GM23338 (cell line): ENCODE measurements at regions not wholly inside any gene's neighbourhood (a gene's known extent, or its start where the extent isn't known, plus 50 kb on each side); places are given as distances from the start of the nearest gene placed in this dataset.

Experiments
- ATAC-seq: fragments of 200-7000 bp; cut with Tn5 transposase; 3 replicates; pipeline ENCODE4 v1.9.1; 2020
- DNase-seq: peaks from one replicate; pipeline ENCODE4 v3.0.0-alpha.2; 2015; ENCODE audit warnings: low spot score
- H2AFZ ChIP-seq: fragments of 200-600 bp; sonication (generic); 2 replicates; pipeline ENCODE4 v1.8.0; 2016; ENCODE audit warnings: antibody characterized with exemption, mild to moderate bottlenecking, moderate library complexity
- H3F3A ChIP-seq: fragments of 200-600 bp; sonication (generic); replicated peaks from 2 replicates; pipeline ENCODE4 v1.8.0; 2017; ENCODE audit warnings: antibody characterized with exemption, mixed run types, low read depth
- H3K27ac ChIP-seq: fragments of 200-600 bp; sonication (generic); 2 replicates; pipeline ENCODE4 v1.6.1; 2016; ENCODE audit warnings: low read depth
- H3K27me3 ChIP-seq: fragments of 200-600 bp; sonication (generic); 2 replicates; pipeline ENCODE4 v1.8.0; 2016; ENCODE audit warnings: mild to moderate bottlenecking, mixed run types, moderate library complexity; ENCODE audit not compliant: insufficient read depth
- H3K36me3 ChIP-seq: fragments of 200-600 bp; sonication (generic); 2 replicates; pipeline ENCODE4 v1.8.0; 2016; ENCODE audit warnings: mild to moderate bottlenecking; ENCODE audit not compliant: insufficient read depth
- H3K4me1 ChIP-seq: fragments of 200-600 bp; sonication (generic); 2 replicates; pipeline ENCODE4 v1.8.0; 2016; ENCODE audit warnings: mild to moderate bottlenecking, moderate library complexity; ENCODE audit not compliant: insufficient read depth
- H3K4me2 ChIP-seq: fragments of 200-600 bp; sonication (generic); 2 replicates; pipeline ENCODE4 v1.7.1; 2017; ENCODE audit warnings: mixed run types
- H3K4me3 ChIP-seq: fragments of 200-600 bp; sonication (generic); 2 replicates; pipeline ENCODE4 v1.6.1; 2016; ENCODE audit warnings: mixed run types
- H3K79me2 ChIP-seq: fragments of 200-600 bp; sonication (generic); replicated peaks from 2 replicates; pipeline ENCODE4 v1.8.0; 2017; ENCODE audit warnings: mild to moderate bottlenecking; ENCODE audit not compliant: insufficient read depth
- H3K9me2 ChIP-seq: fragments of 200-600 bp; sonication (generic); 2 replicates; pipeline ENCODE4 v1.8.0; 2017; ENCODE audit not compliant: insufficient read depth
- H4K20me1 ChIP-seq: fragments of 200-600 bp; sonication (generic); replicated peaks from 2 replicates; pipeline ENCODE4 v1.8.0; 2017; ENCODE audit warnings: mild to moderate bottlenecking; ENCODE audit not compliant: insufficient read depth
- H3K27ac Mint-ChIP-seq: 2 replicates; pipeline ENCODE4 v1.8.0; 2020; ENCODE audit warnings: inconsistent platforms, mild to moderate bottlenecking, moderate library complexity, mixed read lengths
- H3K27me3 Mint-ChIP-seq: 3 replicates; pipeline ENCODE4 v1.8.0; 2022; ENCODE audit warnings: low read depth, mild to moderate bottlenecking, moderate library complexity, mixed read lengths, inconsistent platforms; ENCODE audit not compliant: insufficient read depth, poor library complexity
- H3K36me3 Mint-ChIP-seq: 3 replicates; pipeline ENCODE4 v1.8.0; 2021; ENCODE audit warnings: low read depth, mild to moderate bottlenecking, inconsistent platforms, moderate library complexity, mixed read lengths
- H3K4me1 Mint-ChIP-seq: 3 replicates; pipeline ENCODE4 v1.8.0; 2020; ENCODE audit warnings: mild to moderate bottlenecking, inconsistent platforms, mixed read lengths
- H3K4me3 Mint-ChIP-seq: 3 replicates; pipeline ENCODE4 v1.8.0; 2021; ENCODE audit warnings: moderate library complexity, mild to moderate bottlenecking, inconsistent platforms, mixed read lengths
- H3K9me3 Mint-ChIP-seq: 3 replicates; pipeline ENCODE4 v1.8.0; 2020; ENCODE audit warnings: moderate library complexity, mild to moderate bottlenecking, inconsistent platforms, mixed read lengths
- CREB1 ChIP-seq: fragments of 250-450 bp; sonication (Bioruptor Pico); IDR thresholded peaks from 2 replicates; pipeline ENCODE4 v1.5.0; 2020; ENCODE audit warnings: low read depth, mild to moderate bottlenecking, moderate library complexity
- CTCF ChIP-seq, 2 experiments: fragments of 200-600 bp in 1 of 2; sonication (generic) in 1 of 2; conservative IDR thresholded peaks; 2 replicates each; pipeline versions ENCODE4 v1.5.1 to v1.6.1; 2016 to 2017; ENCODE audit warnings: antibody characterized with exemption in 2 of 2, low read depth in 2 of 2, mild to moderate bottlenecking in 2 of 2, moderate library complexity in 1 of 2
- EZH2phosphoT487 ChIP-seq: fragments of 200-600 bp; sonication (generic); IDR thresholded peaks from one replicate; pipeline ENCODE4 v1.8.1; 2018; ENCODE audit warnings: antibody characterized with exemption; ENCODE audit not compliant: unreplicated experiment
- JUNB ChIP-seq: IDR thresholded peaks from one replicate; pipeline ENCODE4 v1.6.1; 2016; ENCODE audit warnings: antibody characterized with exemption; ENCODE audit not compliant: unreplicated experiment
- NANOG ChIP-seq: IDR thresholded peaks from 2 replicates; pipeline ENCODE4 v1.6.1; 2016; ENCODE audit warnings: antibody characterized with exemption, borderline replicate concordance
- POLR2AphosphoS5 ChIP-seq: IDR thresholded peaks from 2 replicates; pipeline ENCODE4 v1.6.1; 2016; ENCODE audit warnings: antibody characterized with exemption, low read depth
- STAT1 ChIP-seq: IDR thresholded peaks from one replicate; pipeline ENCODE4 v1.6.1; 2016; ENCODE audit warnings: antibody characterized with exemption; ENCODE audit not compliant: unreplicated experiment
- ZNF114 ChIP-seq: fragments of 250-450 bp; sonication (Bioruptor Pico); IDR thresholded peaks from 2 replicates; pipeline ENCODE4 v1.5.0; 2020; ENCODE audit warnings: mild to moderate bottlenecking, moderate library complexity
- ZNF331 ChIP-seq: fragments of 250-450 bp; sonication (Bioruptor Pico); IDR thresholded peaks from 2 replicates; pipeline ENCODE4 v1.5.0; 2020; ENCODE audit warnings: low read depth, mild to moderate bottlenecking, moderate library complexity
- TF ChIP-seq, protein P1 (sequence below): IDR thresholded peaks from 2 replicates; pipeline ENCODE4 v1.6.1; 2016; ENCODE audit warnings: antibody characterized with exemption

DNA sequence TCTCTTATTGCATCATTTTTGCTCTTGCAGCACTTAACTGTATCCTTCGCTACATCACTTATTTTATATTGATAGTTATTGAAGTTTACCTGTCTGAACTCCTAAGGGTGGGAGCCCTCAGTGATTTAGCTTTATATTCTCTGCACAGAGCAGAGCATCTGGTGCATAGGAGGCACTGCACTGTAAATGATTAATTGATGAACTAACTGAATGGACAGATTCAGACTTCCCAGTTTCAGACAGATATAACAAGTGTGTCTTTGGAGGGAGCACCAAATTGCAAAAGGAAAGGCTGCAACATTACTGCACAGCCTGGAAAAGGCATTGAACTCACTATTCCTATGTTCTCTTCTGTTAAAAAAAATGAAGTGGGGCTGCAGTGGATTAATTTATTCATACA is 160.3 kb downstream of the EDN1 start (continued):
- TF ChIP-seq, protein P1, sequence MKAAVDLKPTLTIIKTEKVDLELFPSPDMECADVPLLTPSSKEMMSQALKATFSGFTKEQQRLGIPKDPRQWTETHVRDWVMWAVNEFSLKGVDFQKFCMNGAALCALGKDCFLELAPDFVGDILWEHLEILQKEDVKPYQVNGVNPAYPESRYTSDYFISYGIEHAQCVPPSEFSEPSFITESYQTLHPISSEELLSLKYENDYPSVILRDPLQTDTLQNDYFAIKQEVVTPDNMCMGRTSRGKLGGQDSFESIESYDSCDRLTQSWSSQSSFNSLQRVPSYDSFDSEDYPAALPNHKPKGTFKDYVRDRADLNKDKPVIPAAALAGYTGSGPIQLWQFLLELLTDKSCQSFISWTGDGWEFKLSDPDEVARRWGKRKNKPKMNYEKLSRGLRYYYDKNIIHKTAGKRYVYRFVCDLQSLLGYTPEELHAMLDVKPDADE: no peak
- no peak for TF ChIP-seq NANOG

DNA sequence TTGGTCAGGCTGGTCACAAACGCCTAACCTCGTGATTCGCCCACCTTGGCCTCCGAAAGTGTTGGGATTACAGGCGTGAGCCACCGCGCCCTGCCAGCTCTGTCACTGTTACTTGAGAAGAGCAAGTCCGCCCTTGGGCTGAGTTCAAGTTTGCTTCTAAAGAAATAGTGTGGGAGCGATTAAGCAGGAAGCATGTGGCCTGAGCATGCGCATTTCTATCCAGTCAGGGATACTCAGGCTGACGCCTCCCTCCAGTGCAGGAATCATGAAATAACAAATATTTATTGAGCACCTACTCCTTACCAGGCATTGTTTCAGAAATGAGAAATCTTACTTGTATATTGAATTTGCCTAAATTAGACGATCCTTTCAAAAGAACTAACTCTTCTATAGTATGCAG is 166.2 kb downstream of the EDN1 start:
- DNase-seq: no peak

GRCh38 chr6:12457094-12457493 is 166.9 kb downstream of the EDN1 start:
- Mint-ChIP-seq H3K4me3 (no peak overlapping the region), H3K36me3 (peaks cover 11% of the 10 kb centered on the region), H3K9me3 (peaks cover 24% of the 10 kb centered on the region), H3K27ac (no peak overlapping the region), H3K27me3 (peaks cover 26% of the 10 kb centered on the region), H3K4me1 (peaks cover 22% of the 10 kb centered on the region)
- Histone ChIP-seq H2AFZ (no peak overlapping the region), H4K20me1 (no peaks in the 10 kb centered on the region), H3K27ac (no peak overlapping the region), H3K79me2 (no peaks in the 10 kb centered on the region), H3K4me1 (peaks cover 17% of the 10 kb centered on the region; the same call in 1 of the 2 replicates), H3F3A (no peaks in the 10 kb centered on the region), H3K27me3 (no peaks in the 10 kb centered on the region; the same call in 1 of the 2 replicates), H3K36me3 (no peaks in the 10 kb centered on the region), H3K4me2 (no peak overlapping the region), H3K9me2 (no peaks in the 10 kb centered on the region), H3K4me3 (no peak overlapping the region)
- DNase-seq (no peak), ATAC-seq (no peak)
- no peak for TF ChIP-seq JUNB
- no peak for TF ChIP-seq NANOG
- TF ChIP-seq CREB1 (CRISPR knock-in tag): no peak
- no peak for TF ChIP-seq EZH2phosphoT487
- TF ChIP-seq STAT1: no peak
- TF ChIP-seq POLR2AphosphoS5: no peak
- TF ChIP-seq, protein P1: no peak
- no peak for TF ChIP-seq ZNF331 (CRISPR knock-in tag)
- no peak for TF ChIP-seq CTCF (conservative IDR thresholded peaks at IDR 0.05; ENCODE audit: low read depth in 2 of 2)
- no peak for TF ChIP-seq ZNF114 (CRISPR knock-in tag)

More for the DNA sequence above, 166.2 kb downstream of the EDN1 start:
- Mint-ChIP-seq H3K27me3 (peaks cover 26% of the 10 kb centered on the region), H3K36me3 (peaks cover 11% of the 10 kb centered on the region), H3K9me3 (peaks cover 28% of the 10 kb centered on the region), H3K4me3 (no peak overlapping the region), H3K4me1 (peaks cover 22% of the 10 kb centered on the region), H3K27ac (no peak overlapping the region)
- ATAC-seq: no peak
- Histone ChIP-seq H3K27me3 (no peaks in the 10 kb centered on the region; the same call in 1 of the 2 replicates), H3K4me2 (no peak overlapping the region), H3K36me3 (no peaks in the 10 kb centered on the region), H2AFZ (no peak overlapping the region), H3K27ac (no peak overlapping the region), H3K4me3 (no peak overlapping the region), H4K20me1 (no peaks in the 10 kb centered on the region), H3K9me2 (0 out of 2 replicates have a peak, but pooled peaks cover 3% of the 10 kb centered on the region), H3K79me2 (no peaks in the 10 kb centered on the region), H3K4me1 (peaks cover 17% of the 10 kb centered on the region; the same call in 1 of the 2 replicates), H3F3A (no peaks in the 10 kb centered on the region)
- TF ChIP-seq STAT1: no peak
- peak in 1 of 2 experiments; percentile 12; a peak in 1 of 4 replicates for TF ChIP-seq CTCF (conservative IDR thresholded peaks at IDR 0.05; ENCODE audit: low read depth in 2 of 2)
